Astrocyte of the spinal cord (primary cell): ENCODE measurements at regions not wholly inside any gene's neighbourhood (a gene's known extent, or its start where the extent isn't known, plus 50 kb on each side); places are given as distances from the start of the nearest gene placed in this dataset.

Experiments
- DNase-seq: peaks from one replicate; pipeline ENCODE4 v3.0.0; 2011; ENCODE audit warnings: low read depth, low spot score
- H3K4me3 ChIP-seq: 2 replicates; pipeline ENCODE4 v1.5.1; 2011; ENCODE audit warnings: low read depth, mild to moderate bottlenecking, low read length, moderate library complexity
- in situ Hi-C: cut with HindIII; loops from 2 replicates; pipeline ENCODE4 v1.10.0; 2017; ENCODE audit warnings: low sequenced_read_pairs
- TF ChIP-seq, protein P1 (sequence below): IDR thresholded peaks from 2 replicates; pipeline ENCODE4 v1.5.1; 2012; ENCODE audit warnings: low read depth, mild to moderate bottlenecking, low read length, inconsistent platforms

DNA sequence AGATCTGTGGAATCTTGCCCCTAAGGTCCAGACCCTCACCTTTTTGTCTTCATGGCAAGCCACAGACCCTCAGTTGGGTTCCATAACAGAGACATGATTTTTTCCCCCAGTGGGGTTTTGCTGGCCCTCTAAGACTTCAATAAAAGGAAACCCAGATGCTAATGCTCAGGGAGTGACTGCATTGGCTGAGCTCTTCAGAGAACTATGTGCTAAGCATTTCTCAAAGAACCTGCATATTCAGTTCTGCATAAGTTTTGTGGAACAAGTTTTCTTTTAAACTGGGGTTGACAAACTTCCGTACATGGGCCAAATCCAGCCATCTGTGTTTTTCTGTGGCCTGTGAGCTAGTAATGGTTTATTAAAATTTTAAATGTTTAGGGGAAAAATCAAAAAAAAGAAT, 159.8 kb upstream of the GDNF start:
- TF ChIP-seq, protein P1, sequence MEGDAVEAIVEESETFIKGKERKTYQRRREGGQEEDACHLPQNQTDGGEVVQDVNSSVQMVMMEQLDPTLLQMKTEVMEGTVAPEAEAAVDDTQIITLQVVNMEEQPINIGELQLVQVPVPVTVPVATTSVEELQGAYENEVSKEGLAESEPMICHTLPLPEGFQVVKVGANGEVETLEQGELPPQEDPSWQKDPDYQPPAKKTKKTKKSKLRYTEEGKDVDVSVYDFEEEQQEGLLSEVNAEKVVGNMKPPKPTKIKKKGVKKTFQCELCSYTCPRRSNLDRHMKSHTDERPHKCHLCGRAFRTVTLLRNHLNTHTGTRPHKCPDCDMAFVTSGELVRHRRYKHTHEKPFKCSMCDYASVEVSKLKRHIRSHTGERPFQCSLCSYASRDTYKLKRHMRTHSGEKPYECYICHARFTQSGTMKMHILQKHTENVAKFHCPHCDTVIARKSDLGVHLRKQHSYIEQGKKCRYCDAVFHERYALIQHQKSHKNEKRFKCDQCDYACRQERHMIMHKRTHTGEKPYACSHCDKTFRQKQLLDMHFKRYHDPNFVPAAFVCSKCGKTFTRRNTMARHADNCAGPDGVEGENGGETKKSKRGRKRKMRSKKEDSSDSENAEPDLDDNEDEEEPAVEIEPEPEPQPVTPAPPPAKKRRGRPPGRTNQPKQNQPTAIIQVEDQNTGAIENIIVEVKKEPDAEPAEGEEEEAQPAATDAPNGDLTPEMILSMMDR = no peak
- no peak overlapping the region for H3K4me3 ChIP-seq
- in situ Hi-C loops = no loop called here
- DNase-seq = no peak

DNA sequence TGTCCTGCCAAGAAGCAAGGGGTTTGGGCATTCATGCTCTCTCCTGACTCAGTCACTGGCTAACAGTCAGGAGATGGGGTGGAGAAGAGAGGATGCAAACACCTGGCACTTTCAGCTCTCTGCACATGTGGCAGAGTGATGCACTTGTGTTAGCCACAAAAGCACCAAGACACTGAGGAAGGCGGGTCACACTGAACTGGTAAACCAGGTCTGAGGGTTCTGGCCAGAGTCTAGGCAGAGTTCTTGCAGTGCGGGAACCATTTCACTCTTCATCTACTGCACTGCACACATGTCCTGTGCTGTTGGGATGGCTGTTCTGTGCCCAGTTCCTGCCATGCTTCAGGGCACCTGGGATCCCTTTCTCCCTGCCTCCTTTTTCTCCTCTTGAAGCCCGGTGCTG, 157.1 kb upstream of the GDNF start:
- in situ Hi-C loops = no loop called here
- TF ChIP-seq, protein P1 = no peak
- H3K4me3 ChIP-seq = no peak overlapping the region
- no peak for DNase-seq

DNA sequence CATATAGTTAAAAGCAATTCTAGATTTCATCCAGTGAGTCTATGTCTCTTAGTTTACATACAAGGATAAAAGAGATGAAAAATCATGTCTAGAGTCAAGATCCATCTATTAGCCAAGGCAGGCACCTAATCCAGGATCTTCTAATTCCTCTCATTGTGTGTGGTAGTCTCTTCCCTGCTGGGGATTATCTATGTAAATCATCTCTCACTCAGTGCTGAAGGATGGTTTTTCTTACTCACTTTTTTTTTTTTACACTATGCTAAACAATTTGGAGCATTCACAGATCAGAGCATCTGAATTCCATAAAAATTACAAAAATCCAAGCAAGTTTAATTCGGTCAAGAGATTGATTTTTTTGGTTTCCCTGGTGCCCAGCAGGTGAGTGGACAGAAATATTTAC, 154.9 kb upstream of the GDNF start:
- in situ Hi-C loops = no loop called here
- DNase-seq = no peak
- H3K4me3 ChIP-seq = no peak overlapping the region
- TF ChIP-seq, protein P1 = no peak

DNA sequence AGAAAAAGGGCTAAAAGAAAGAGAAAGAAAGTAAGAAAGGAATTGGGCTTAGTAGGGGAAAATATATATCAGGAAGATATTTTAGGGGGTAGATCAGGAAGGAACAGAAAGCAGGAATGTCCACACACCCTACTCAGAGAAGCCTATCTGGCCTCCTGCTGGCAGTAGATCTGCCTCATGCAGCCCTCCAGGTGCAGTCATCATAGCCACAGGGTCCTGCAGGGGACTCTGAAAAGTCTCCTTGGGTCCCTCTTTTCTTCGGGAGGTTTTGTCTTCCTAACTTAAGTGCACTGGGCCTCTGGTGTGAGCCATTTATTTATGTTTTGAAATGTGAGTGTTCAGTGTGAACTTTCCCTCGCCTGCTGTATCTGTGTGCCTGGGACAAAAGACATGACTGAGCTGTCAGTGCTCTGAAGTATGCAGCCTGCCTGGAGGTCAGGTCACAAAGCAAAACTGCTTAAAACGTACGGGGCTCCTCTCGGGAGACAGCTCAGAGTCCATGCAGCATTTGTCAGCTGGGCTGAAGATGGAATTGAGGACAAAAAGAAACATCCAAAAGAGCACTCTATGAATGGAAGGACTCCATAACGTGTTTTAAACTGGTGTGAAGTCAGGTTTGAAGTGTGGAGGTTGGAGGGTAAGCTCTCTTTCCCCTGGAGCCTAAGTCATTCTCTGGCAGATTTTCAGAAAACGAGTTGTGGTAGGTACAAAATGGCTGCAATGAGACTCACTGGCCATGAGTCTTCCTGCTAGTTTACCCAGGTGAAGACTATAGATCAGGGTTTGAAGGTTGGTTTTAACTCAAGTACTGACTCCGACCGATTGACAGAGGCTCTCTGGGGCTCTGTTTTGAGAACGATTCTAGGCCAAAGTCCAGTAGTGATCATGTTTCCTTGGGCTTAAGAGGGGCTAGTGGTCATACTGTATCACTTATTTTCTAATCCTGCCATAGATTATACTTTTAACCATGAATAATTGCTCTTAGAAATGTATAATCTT, 151.8 kb upstream of the GDNF start:
- in situ Hi-C loops = no loop called here
- TF ChIP-seq, protein P1 = no peak
- DNase-seq = no peak
- H3K4me3 ChIP-seq = no peak overlapping the region

DNA sequence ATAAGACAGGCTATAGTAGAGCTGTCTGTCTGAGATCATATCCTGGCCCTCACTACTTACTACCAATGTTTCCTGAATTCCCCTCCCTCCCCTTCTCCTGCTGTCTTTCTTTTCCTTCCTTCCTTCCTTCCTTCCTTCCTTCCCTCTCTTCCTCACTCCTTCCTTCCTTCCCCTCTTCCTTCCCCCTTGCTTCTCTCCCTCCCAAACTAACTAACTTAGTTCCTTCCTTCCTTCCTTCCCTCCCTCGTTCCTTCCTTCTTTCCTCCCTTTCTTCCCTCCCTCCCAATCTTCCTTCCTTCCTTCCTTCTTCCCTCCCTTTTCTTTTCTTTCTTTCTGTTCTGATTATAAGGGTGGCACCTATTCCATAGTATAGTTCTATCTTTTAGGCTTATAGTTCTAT, 150.0 kb upstream of the GDNF start:
- in situ Hi-C loops = no loop called here
- no peak for DNase-seq
- H3K4me3 ChIP-seq = no peak overlapping the region
- TF ChIP-seq, protein P1 = no peak

DNA sequence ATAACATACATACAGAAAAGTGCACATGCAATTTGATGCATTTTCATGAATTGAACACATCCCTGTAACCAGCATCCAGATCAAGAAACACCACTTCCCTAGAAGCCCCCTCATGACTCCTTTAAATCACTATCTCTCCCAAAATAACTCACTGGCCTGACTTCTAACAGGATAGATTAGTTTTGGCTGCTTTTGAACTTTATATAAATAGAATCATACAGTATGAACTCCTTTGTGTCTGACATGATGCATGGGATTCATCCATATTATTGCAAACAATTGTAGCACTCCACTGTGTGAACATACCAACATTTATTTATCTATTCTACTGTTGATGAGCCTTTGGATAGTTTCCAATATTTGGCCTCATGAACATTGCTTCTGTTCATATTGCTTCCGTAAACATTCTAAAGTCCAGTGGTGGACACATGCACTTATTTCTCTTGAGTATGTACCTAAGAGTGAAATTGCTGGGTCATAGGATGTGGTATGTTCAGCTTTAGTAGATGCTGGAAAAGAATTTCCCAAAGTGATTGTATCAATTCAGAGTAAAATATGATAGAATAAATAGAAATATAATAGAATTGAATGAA, 148.7 kb upstream of the GDNF start:
- DNase-seq = no peak
- H3K4me3 ChIP-seq = no peak overlapping the region
- TF ChIP-seq, protein P1 = no peak
- in situ Hi-C loops = no loop called here
